Thyroid gland (tissue), 4 donors: ENCODE measurements at regions not wholly inside any gene's neighbourhood (a gene's known extent, or its start where the extent isn't known, plus 50 kb on each side); places are given as distances from the start of the nearest gene placed in this dataset.

ENCODE experiments used
- DNase-seq, 2 donors: peaks; one replicate each; pipeline ENCODE4 v3.0.0-alpha.2; 2019
- H3K27ac ChIP-seq, 3 donors: fragments of 200-600 bp; sonication (generic); 1 replicate in 2 of 3; 2 replicates in 1 of 3; pipeline ENCODE4 v1.5.1; 2016 to 2019; ENCODE audit warnings: mild to moderate bottlenecking in 1 of 3, moderate library complexity in 1 of 3
- H3K27me3 ChIP-seq: fragments of 200-600 bp; sonication (generic); one replicate; pipeline ENCODE4 v1.5.1; 2019
- H3K36me3 ChIP-seq, 2 donors: fragments of 200-600 bp; sonication (generic); one replicate each; pipeline ENCODE4 v1.5.1; 2016 to 2019
- H3K4me1 ChIP-seq, 2 donors: fragments of 200-600 bp; sonication (generic); one replicate each; pipeline ENCODE4 v1.5.1; 2017 to 2019
- H3K4me3 ChIP-seq, 3 donors: fragments of 200-600 bp; sonication (generic); replicated peaks in 1 of 3; 1 replicate in 2 of 3; 2 replicates in 1 of 3; pipeline ENCODE4 v1.5.1; 2016; ENCODE audit warnings: mild to moderate bottlenecking in 1 of 3
- H3K9me3 ChIP-seq: fragments of 200-600 bp; sonication (generic); one replicate; pipeline ENCODE4 v1.5.1; 2017
- POLR2A ChIP-seq, 2 donors: fragments of 450-650 bp; IDR thresholded peaks; one replicate each; pipeline ENCODE4 v1.6.1; 2017; ENCODE audit warnings: antibody characterized with exemption in 2 of 2, mild to moderate bottlenecking in 2 of 2, moderate library complexity in 1 of 2
- WGBS, 2 donors: methylation state at CpG; one replicate each; pipeline ENCODE4 v1.1.5; 2017; 5-methylcytosine and 5-hydroxymethylcytosine counted together
- intact Hi-C: fragments of 100-400 bp; cut with DNase I; formaldehyde crosslinking; loops from one replicate; pipeline ENCODE4 v1.15.1; 2023
- TF ChIP-seq, protein P1 (sequence below), 6 experiments: fragments of 200-600 bp in 3 of 6; fragments of 450-650 bp in 3 of 6; sonication (generic) in 3 of 6; IDR thresholded peaks; one replicate each; pipeline ENCODE4 v1.5.1; 2016 to 2019; ENCODE audit warnings: antibody characterized with exemption in 6 of 6, mild to moderate bottlenecking in 2 of 6, inconsistent platforms in 1 of 6, moderate library complexity in 1 of 6

DNA sequence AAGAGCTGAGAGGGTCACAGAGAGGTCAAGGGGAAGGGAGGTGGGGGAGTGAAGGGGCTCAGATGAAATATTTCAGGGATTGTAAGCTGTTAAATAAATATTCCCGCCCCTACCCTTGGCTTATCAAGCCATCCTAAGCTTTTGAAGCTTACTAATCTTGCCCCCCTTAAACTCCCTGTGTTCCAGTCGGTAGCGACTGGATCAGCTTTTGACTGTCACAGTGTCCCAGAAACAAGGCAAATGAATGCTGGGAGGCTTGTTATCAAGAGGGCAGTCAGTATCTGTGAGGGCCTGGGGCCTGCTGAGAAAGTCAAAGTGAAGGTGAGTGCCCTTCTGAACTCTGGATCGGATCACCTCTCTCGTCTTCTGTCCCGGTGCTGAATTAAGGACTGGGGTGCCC, 128.1 kb downstream of the DACT1 start:
- no peaks in the 10 kb centered on the region for H3K4me1 ChIP-seq
- WGBS, 2 donors: 76 to 83% methylated on average over 6 of the region's 6 CpGs
- no peak overlapping the region for H3K27ac ChIP-seq
- no peak overlapping the region for H3K4me3 ChIP-seq
- intact Hi-C loops: no loop called here
- H3K27me3 ChIP-seq: no peaks in the 10 kb centered on the region
- H3K9me3 ChIP-seq: no peaks in the 10 kb centered on the region
- no peak for DNase-seq
- H3K36me3 ChIP-seq: no peaks in the 10 kb centered on the region
- no peak for TF ChIP-seq POLR2A (IDR thresholded peaks at IDR 0.05)
- TF ChIP-seq, protein P1, sequence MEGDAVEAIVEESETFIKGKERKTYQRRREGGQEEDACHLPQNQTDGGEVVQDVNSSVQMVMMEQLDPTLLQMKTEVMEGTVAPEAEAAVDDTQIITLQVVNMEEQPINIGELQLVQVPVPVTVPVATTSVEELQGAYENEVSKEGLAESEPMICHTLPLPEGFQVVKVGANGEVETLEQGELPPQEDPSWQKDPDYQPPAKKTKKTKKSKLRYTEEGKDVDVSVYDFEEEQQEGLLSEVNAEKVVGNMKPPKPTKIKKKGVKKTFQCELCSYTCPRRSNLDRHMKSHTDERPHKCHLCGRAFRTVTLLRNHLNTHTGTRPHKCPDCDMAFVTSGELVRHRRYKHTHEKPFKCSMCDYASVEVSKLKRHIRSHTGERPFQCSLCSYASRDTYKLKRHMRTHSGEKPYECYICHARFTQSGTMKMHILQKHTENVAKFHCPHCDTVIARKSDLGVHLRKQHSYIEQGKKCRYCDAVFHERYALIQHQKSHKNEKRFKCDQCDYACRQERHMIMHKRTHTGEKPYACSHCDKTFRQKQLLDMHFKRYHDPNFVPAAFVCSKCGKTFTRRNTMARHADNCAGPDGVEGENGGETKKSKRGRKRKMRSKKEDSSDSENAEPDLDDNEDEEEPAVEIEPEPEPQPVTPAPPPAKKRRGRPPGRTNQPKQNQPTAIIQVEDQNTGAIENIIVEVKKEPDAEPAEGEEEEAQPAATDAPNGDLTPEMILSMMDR (IDR thresholded peaks at IDR 0.05): no peak

DNA sequence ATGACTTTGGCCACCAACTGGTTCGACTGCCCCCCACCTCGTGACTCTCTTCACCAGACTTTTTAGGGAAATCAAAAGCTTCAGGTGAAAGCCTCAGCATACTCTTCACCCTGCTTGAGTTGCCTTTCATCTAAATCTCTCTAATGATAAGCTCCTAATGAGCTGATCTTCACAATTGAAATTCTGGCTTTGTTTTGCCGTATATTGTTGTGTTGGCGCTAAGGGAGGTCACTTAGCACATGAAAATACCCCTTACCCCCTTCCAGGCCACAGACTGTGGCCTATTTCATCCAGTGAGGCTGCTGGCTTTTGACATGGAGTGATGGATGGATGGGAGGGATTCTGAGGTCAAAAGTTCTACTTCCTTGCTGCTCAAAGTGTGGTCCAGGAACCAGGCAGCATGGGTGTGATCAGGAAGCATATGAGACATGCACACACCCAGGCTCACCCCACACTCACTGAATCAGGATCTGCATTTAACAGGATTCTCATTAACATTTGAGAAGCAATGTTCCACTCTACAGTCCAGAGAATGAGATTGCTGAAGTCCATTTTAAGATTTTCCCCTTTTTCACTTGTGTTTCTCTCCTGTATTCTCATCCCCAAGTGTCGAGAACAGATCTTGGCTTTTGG, 131.4 kb downstream of the DACT1 start:
- H3K9me3 ChIP-seq: no peaks in the 10 kb centered on the region
- H3K27ac ChIP-seq: no peak overlapping the region
- intact Hi-C loops: no loop called here
- H3K4me3 ChIP-seq: no peak overlapping the region
- H3K27me3 ChIP-seq: no peaks in the 10 kb centered on the region
- H3K36me3 ChIP-seq: no peaks in the 10 kb centered on the region
- DNase-seq: no peak
- 87 to 90% methylated on average over 5 of the region's 5 CpGs for WGBS, 2 donors
- no peaks in the 10 kb centered on the region for H3K4me1 ChIP-seq
- no peak for TF ChIP-seq POLR2A (IDR thresholded peaks at IDR 0.05)
- TF ChIP-seq, protein P1 (IDR thresholded peaks at IDR 0.05): no peak

DNA sequence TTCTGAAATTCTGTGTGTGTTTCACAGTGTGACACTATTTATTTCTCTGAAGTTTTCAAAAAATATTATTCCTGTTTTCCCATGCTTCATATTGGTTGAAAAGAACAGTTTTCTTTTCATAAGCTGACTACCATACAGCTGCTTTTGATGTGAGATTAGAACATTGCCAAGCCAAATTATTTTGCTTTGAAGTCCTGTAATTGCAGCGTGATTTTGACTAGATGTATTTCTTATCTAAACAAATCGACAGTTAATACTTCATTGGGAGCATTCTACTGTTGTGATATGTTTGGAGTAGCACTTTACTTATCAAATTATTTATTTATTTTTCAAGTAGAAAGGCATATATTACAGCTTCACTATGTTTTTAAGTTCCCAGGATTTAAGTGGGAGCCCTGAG, 132.0 kb downstream of the DACT1 start:
- Histone ChIP-seq H3K9me3 (no peaks in the 10 kb centered on the region), H3K36me3 (no peaks in the 10 kb centered on the region), H3K4me3 (no peak overlapping the region), H3K27me3 (no peaks in the 10 kb centered on the region), H3K4me1 (no peaks in the 10 kb centered on the region), H3K27ac (no peak overlapping the region)
- intact Hi-C loops: no loop called here
- no peak for TF ChIP-seq POLR2A (IDR thresholded peaks at IDR 0.05)
- TF ChIP-seq, protein P1 (IDR thresholded peaks at IDR 0.05): no peak
- DNase-seq: no peak
- 69% methylated on average over 2 of the region's 2 CpGs for WGBS, 2 donors

DNA sequence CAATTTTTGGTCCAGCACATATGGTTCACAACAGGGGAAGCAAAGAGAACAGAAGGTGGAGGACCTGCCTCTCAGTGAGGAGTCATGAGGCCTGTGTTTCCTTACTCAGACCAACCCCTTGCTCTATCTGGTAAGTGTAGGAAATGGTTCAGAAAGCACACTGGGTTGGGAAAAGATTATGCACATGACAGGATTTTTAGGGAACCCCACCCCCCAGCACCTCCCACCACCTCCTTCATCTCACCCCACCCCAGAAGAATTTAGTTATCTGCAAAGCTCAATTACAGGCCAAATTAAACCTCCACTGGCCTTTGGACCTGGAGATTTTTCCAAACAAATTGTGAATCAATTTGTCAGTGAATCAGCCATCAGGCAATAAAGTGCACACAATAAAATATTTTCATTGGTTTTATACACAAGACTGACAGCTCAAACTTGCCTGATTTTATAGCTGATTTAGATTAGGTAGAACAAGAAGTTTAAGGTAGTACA, 132.8 kb downstream of the DACT1 start:
- intact Hi-C loops: no loop called here
- TF ChIP-seq POLR2A (IDR thresholded peaks at IDR 0.05): no peak
- TF ChIP-seq, protein P1 (IDR thresholded peaks at IDR 0.05): no peak
- DNase-seq: no peak
- Histone ChIP-seq H3K4me3 (no peak overlapping the region), H3K27me3 (no peaks in the 10 kb centered on the region), H3K9me3 (no peaks in the 10 kb centered on the region), H3K27ac (no peak overlapping the region), H3K36me3 (no peaks in the 10 kb centered on the region), H3K4me1 (no peaks in the 10 kb centered on the region)

DNA sequence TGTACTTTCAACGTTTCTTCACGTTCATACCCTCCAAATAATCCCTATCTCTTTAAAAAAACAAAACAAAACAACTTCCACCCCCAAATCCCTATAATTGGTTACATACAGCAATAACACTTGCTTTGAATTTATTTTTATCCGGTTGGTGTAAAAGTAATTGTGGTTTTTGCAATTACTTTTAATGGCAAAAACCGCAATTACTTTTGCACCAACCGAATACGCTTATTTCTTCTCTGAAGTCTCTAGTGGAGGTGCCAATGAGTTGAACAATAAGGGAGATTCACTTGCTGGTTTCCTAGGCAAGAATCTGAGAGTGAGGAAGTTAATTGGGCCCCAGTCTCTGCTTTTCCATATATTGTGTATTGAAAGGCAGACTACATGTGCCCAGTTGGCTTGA, 133.3 kb downstream of the DACT1 start:
- Histone ChIP-seq H3K9me3 (no peaks in the 10 kb centered on the region), H3K27ac (no peak overlapping the region), H3K4me3 (no peak overlapping the region), H3K36me3 (no peaks in the 10 kb centered on the region), H3K4me1 (no peaks in the 10 kb centered on the region), H3K27me3 (no peaks in the 10 kb centered on the region)
- WGBS, 2 donors: 96 to 98% methylated on average over 6 of the region's 6 CpGs
- no peak for DNase-seq
- TF ChIP-seq, protein P1 (IDR thresholded peaks at IDR 0.05): no peak
- TF ChIP-seq POLR2A (IDR thresholded peaks at IDR 0.05): no peak
- intact Hi-C loops: no loop called here
